GM23338 (cell line): ENCODE measurements at regions not wholly inside any gene's neighbourhood (a gene's known extent, or its start where the extent isn't known, plus 50 kb on each side); places are given as distances from the start of the nearest gene placed in this dataset.

ENCODE experiments used
- ATAC-seq: fragments of 200-7000 bp; cut with Tn5 transposase; 3 replicates; pipeline ENCODE4 v1.9.1; 2020
- DNase-seq: peaks from one replicate; pipeline ENCODE4 v3.0.0-alpha.2; 2015; ENCODE audit warnings: low spot score
- H2AFZ ChIP-seq: fragments of 200-600 bp; sonication (generic); 2 replicates; pipeline ENCODE4 v1.8.0; 2016; ENCODE audit warnings: antibody characterized with exemption, mild to moderate bottlenecking, moderate library complexity
- H3F3A ChIP-seq: fragments of 200-600 bp; sonication (generic); replicated peaks from 2 replicates; pipeline ENCODE4 v1.8.0; 2017; ENCODE audit warnings: antibody characterized with exemption, mixed run types, low read depth
- H3K27ac ChIP-seq: fragments of 200-600 bp; sonication (generic); 2 replicates; pipeline ENCODE4 v1.6.1; 2016; ENCODE audit warnings: low read depth
- H3K27me3 ChIP-seq: fragments of 200-600 bp; sonication (generic); 2 replicates; pipeline ENCODE4 v1.8.0; 2016; ENCODE audit warnings: mild to moderate bottlenecking, mixed run types, moderate library complexity; ENCODE audit not compliant: insufficient read depth
- H3K36me3 ChIP-seq: fragments of 200-600 bp; sonication (generic); 2 replicates; pipeline ENCODE4 v1.8.0; 2016; ENCODE audit warnings: mild to moderate bottlenecking; ENCODE audit not compliant: insufficient read depth
- H3K4me1 ChIP-seq: fragments of 200-600 bp; sonication (generic); 2 replicates; pipeline ENCODE4 v1.8.0; 2016; ENCODE audit warnings: mild to moderate bottlenecking, moderate library complexity; ENCODE audit not compliant: insufficient read depth
- H3K4me2 ChIP-seq: fragments of 200-600 bp; sonication (generic); 2 replicates; pipeline ENCODE4 v1.7.1; 2017; ENCODE audit warnings: mixed run types
- H3K4me3 ChIP-seq: fragments of 200-600 bp; sonication (generic); 2 replicates; pipeline ENCODE4 v1.6.1; 2016; ENCODE audit warnings: mixed run types
- H3K79me2 ChIP-seq: fragments of 200-600 bp; sonication (generic); replicated peaks from 2 replicates; pipeline ENCODE4 v1.8.0; 2017; ENCODE audit warnings: mild to moderate bottlenecking; ENCODE audit not compliant: insufficient read depth
- H3K9me2 ChIP-seq: fragments of 200-600 bp; sonication (generic); 2 replicates; pipeline ENCODE4 v1.8.0; 2017; ENCODE audit not compliant: insufficient read depth
- H4K20me1 ChIP-seq: fragments of 200-600 bp; sonication (generic); replicated peaks from 2 replicates; pipeline ENCODE4 v1.8.0; 2017; ENCODE audit warnings: mild to moderate bottlenecking; ENCODE audit not compliant: insufficient read depth
- H3K27ac Mint-ChIP-seq: 2 replicates; pipeline ENCODE4 v1.8.0; 2020; ENCODE audit warnings: inconsistent platforms, mild to moderate bottlenecking, moderate library complexity, mixed read lengths
- H3K27me3 Mint-ChIP-seq: 3 replicates; pipeline ENCODE4 v1.8.0; 2022; ENCODE audit warnings: low read depth, mild to moderate bottlenecking, moderate library complexity, mixed read lengths, inconsistent platforms; ENCODE audit not compliant: insufficient read depth, poor library complexity
- H3K36me3 Mint-ChIP-seq: 3 replicates; pipeline ENCODE4 v1.8.0; 2021; ENCODE audit warnings: low read depth, mild to moderate bottlenecking, inconsistent platforms, moderate library complexity, mixed read lengths
- H3K4me1 Mint-ChIP-seq: 3 replicates; pipeline ENCODE4 v1.8.0; 2020; ENCODE audit warnings: mild to moderate bottlenecking, inconsistent platforms, mixed read lengths
- H3K4me3 Mint-ChIP-seq: 3 replicates; pipeline ENCODE4 v1.8.0; 2021; ENCODE audit warnings: moderate library complexity, mild to moderate bottlenecking, inconsistent platforms, mixed read lengths
- H3K9me3 Mint-ChIP-seq: 3 replicates; pipeline ENCODE4 v1.8.0; 2020; ENCODE audit warnings: moderate library complexity, mild to moderate bottlenecking, inconsistent platforms, mixed read lengths
- CREB1 ChIP-seq: fragments of 250-450 bp; sonication (Bioruptor Pico); IDR thresholded peaks from 2 replicates; pipeline ENCODE4 v1.5.0; 2020; ENCODE audit warnings: low read depth, mild to moderate bottlenecking, moderate library complexity
- ETS1 ChIP-seq: IDR thresholded peaks from 2 replicates; pipeline ENCODE4 v1.6.1; 2016; ENCODE audit warnings: antibody characterized with exemption
- EZH2 ChIP-seq: fragments of 200-600 bp; sonication (generic); IDR thresholded peaks from one replicate; pipeline ENCODE4 v1.8.0; 2017; ENCODE audit warnings: antibody characterized with exemption, mild to moderate bottlenecking, low read depth; ENCODE audit not compliant: unreplicated experiment
- EZH2phosphoT487 ChIP-seq: fragments of 200-600 bp; sonication (generic); IDR thresholded peaks from one replicate; pipeline ENCODE4 v1.8.1; 2018; ENCODE audit warnings: antibody characterized with exemption; ENCODE audit not compliant: unreplicated experiment
- JUNB ChIP-seq: IDR thresholded peaks from one replicate; pipeline ENCODE4 v1.6.1; 2016; ENCODE audit warnings: antibody characterized with exemption; ENCODE audit not compliant: unreplicated experiment
- NANOG ChIP-seq: IDR thresholded peaks from 2 replicates; pipeline ENCODE4 v1.6.1; 2016; ENCODE audit warnings: antibody characterized with exemption, borderline replicate concordance
- POLR2AphosphoS5 ChIP-seq: IDR thresholded peaks from 2 replicates; pipeline ENCODE4 v1.6.1; 2016; ENCODE audit warnings: antibody characterized with exemption, low read depth
- REST ChIP-seq: IDR thresholded peaks from one replicate; pipeline ENCODE4 v1.6.1; 2018; ENCODE audit warnings: antibody characterized with exemption; ENCODE audit not compliant: unreplicated experiment
- STAT1 ChIP-seq: IDR thresholded peaks from one replicate; pipeline ENCODE4 v1.6.1; 2016; ENCODE audit warnings: antibody characterized with exemption; ENCODE audit not compliant: unreplicated experiment
- ZNF114 ChIP-seq: fragments of 250-450 bp; sonication (Bioruptor Pico); IDR thresholded peaks from 2 replicates; pipeline ENCODE4 v1.5.0; 2020; ENCODE audit warnings: mild to moderate bottlenecking, moderate library complexity
- ZNF331 ChIP-seq: fragments of 250-450 bp; sonication (Bioruptor Pico); IDR thresholded peaks from 2 replicates; pipeline ENCODE4 v1.5.0; 2020; ENCODE audit warnings: low read depth, mild to moderate bottlenecking, moderate library complexity
- ZNF462 ChIP-seq: fragments of 250-450 bp; sonication (Bioruptor Pico); IDR thresholded peaks from 2 replicates; pipeline ENCODE4 v1.5.0; 2020; ENCODE audit warnings: mild to moderate bottlenecking, moderate library complexity
- TF ChIP-seq, protein P1 (sequence below), 2 experiments: fragments of 200-600 bp in 1 of 2; sonication (generic) in 1 of 2; conservative IDR thresholded peaks; 2 replicates each; pipeline versions ENCODE4 v1.5.1 to v1.6.1; 2016 to 2017; ENCODE audit warnings: antibody characterized with exemption in 2 of 2, low read depth in 2 of 2, mild to moderate bottlenecking in 2 of 2, moderate library complexity in 1 of 2

DNA sequence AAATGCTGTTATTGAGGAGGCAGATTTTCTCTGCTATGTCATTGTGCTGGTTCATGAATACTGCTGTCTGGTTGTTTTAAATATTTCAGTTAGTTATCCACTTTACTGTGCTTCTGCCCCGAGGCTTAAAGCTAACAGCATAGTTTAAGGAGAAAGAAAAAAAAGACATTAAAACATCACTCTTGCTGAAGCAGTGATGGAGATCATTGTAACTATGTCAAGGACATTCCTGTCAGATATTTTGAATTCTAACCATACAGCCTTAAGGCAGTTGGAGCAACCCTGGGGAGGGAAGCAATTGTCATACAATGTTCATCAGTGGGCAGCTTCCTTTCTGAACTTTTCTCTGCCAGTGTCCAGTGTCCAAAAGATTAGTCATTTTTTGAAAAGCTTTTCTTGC, 199.0 kb upstream of the DDX53 start:
- no peak for TF ChIP-seq CREB1
- no peak for TF ChIP-seq NANOG
- no peak for TF ChIP-seq REST
- no peak for TF ChIP-seq EZH2
- TF ChIP-seq, protein P1, sequence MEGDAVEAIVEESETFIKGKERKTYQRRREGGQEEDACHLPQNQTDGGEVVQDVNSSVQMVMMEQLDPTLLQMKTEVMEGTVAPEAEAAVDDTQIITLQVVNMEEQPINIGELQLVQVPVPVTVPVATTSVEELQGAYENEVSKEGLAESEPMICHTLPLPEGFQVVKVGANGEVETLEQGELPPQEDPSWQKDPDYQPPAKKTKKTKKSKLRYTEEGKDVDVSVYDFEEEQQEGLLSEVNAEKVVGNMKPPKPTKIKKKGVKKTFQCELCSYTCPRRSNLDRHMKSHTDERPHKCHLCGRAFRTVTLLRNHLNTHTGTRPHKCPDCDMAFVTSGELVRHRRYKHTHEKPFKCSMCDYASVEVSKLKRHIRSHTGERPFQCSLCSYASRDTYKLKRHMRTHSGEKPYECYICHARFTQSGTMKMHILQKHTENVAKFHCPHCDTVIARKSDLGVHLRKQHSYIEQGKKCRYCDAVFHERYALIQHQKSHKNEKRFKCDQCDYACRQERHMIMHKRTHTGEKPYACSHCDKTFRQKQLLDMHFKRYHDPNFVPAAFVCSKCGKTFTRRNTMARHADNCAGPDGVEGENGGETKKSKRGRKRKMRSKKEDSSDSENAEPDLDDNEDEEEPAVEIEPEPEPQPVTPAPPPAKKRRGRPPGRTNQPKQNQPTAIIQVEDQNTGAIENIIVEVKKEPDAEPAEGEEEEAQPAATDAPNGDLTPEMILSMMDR (conservative IDR thresholded peaks at IDR 0.05; ENCODE audit: low read depth in 2 of 2), result no peak
- TF ChIP-seq POLR2AphosphoS5, result no peak
- no peak for TF ChIP-seq JUNB
- TF ChIP-seq ZNF114 (CRISPR knock-in tag), result no peak
- TF ChIP-seq ZNF462, result no peak
- no peak for TF ChIP-seq ZNF331 (CRISPR knock-in tag)
- no peak for TF ChIP-seq STAT1
- TF ChIP-seq ETS1, result no peak
- no peak for TF ChIP-seq EZH2phosphoT487
- no peak overlapping the region for H3K4me3 Mint-ChIP-seq
- Histone ChIP-seq H3K27me3 (no peaks in the 10 kb centered on the region), H3K79me2 (no peaks in the 10 kb centered on the region), H3K27ac (no peak overlapping the region), H3K4me1 (0 out of 2 replicates have a peak, but pooled peaks cover 7% of the 10 kb centered on the region), H4K20me1 (no peaks in the 10 kb centered on the region), H3K4me3 (no peak overlapping the region), H3F3A (no peaks in the 10 kb centered on the region), H3K9me2 (no peaks in the 10 kb centered on the region), H3K4me2 (no peak overlapping the region), H2AFZ (no peak overlapping the region), H3K36me3 (no peaks in the 10 kb centered on the region)
- H3K27me3 Mint-ChIP-seq, result no peaks in the 10 kb centered on the region
- DNase-seq (no peak), ATAC-seq (no peak)
- H3K4me1 Mint-ChIP-seq, result peaks cover 6% of the 10 kb centered on the region
- peak overlapping the region; percentile 92; the same call in 1 of the 2 replicates for H3K27ac Mint-ChIP-seq
- H3K36me3 Mint-ChIP-seq, result no peaks in the 10 kb centered on the region
- no peaks in the 10 kb centered on the region; the same call in 2 of the 3 replicates for H3K9me3 Mint-ChIP-seq
